CD14-positive monocyte (primary cell): ENCODE measurements at regions not wholly inside any gene's neighbourhood (a gene's known extent, or its start where the extent isn't known, plus 50 kb on each side); places are given as distances from the start of the nearest gene placed in this dataset.

ENCODE experiments used
- DNase-seq, 3 donors: peaks; one replicate each; pipeline ENCODE4 v3.0.0-alpha.2; 2011 to 2022
- H2AFZ ChIP-seq: 2 replicates; pipeline ENCODE4 v1.6.0; 2012; ENCODE audit warnings: mild to moderate bottlenecking, low read depth, low read length, inconsistent platforms; ENCODE audit not compliant: insufficient read depth, poor library complexity, severe bottlenecking
- H3K27ac ChIP-seq, 2 donors: 1 replicate in 1 of 2; 2 replicates in 1 of 2; pipeline ENCODE4 v1.5.1; 2012 to 2013; ENCODE audit warnings: low read length in 2 of 2, control low read depth in 1 of 2, inconsistent platforms in 1 of 2, low read depth in 1 of 2, mild to moderate bottlenecking in 1 of 2
- H3K27me3 ChIP-seq, 2 donors: one replicate each; pipeline versions ENCODE4 v1.6.0 to v1.6.1; 2011 to 2013; ENCODE audit warnings: low read length in 2 of 2; ENCODE audit not compliant: control insufficient read depth in 2 of 2, insufficient read depth in 2 of 2
- H3K36me3 ChIP-seq, 2 donors: replicated peaks in 1 of 2; 1 replicate in 1 of 2; 2 replicates in 1 of 2; pipeline versions ENCODE4 v1.5.1 to v1.6.1; 2012 to 2013; ENCODE audit warnings: low read length in 2 of 2, control low read depth in 1 of 2, inconsistent platforms in 1 of 2, mild to moderate bottlenecking in 1 of 2; ENCODE audit not compliant: insufficient read depth in 2 of 2, control insufficient read depth in 1 of 2
- H3K4me1 ChIP-seq, 2 donors: 1 replicate in 1 of 2; 2 replicates in 1 of 2; pipeline versions ENCODE4 v1.5.1 to v1.6.1; 2012 to 2013; ENCODE audit warnings: low read length in 2 of 2, control low read depth in 1 of 2, inconsistent platforms in 1 of 2, mild to moderate bottlenecking in 1 of 2, moderate library complexity in 1 of 2; ENCODE audit not compliant: insufficient read depth in 2 of 2, control insufficient read depth in 1 of 2
- H3K4me2 ChIP-seq: replicated peaks from 2 replicates; pipeline ENCODE3; 2012; ENCODE audit warnings: low read length, moderate library complexity, mild to moderate bottlenecking; ENCODE audit not compliant: poor library complexity, severe bottlenecking; ENCODE audit errors: extremely low read depth
- H3K4me3 ChIP-seq, 3 experiments: fragments of 200-600 bp in 1 of 3; sonication (generic) in 1 of 3; replicated peaks in 1 of 3; 1 replicate in 2 of 3; 2 replicates in 1 of 3; pipeline ENCODE4 v1.5.1; 2011 to 2013; ENCODE audit warnings: low read length in 3 of 3, mild to moderate bottlenecking in 3 of 3, control low read depth in 2 of 3, low read depth in 2 of 3, inconsistent platforms in 1 of 3, moderate library complexity in 1 of 3
- H3K79me2 ChIP-seq: 2 replicates; pipeline ENCODE4 v1.6.0; 2012; ENCODE audit warnings: mild to moderate bottlenecking, control low read depth, inconsistent platforms, low read length, moderate library complexity; ENCODE audit not compliant: insufficient read depth
- H3K9ac ChIP-seq: 2 replicates; pipeline ENCODE4 v1.6.0; 2017; ENCODE audit warnings: low read length, mild to moderate bottlenecking; ENCODE audit not compliant: insufficient read depth, poor library complexity, severe bottlenecking
- H3K9me3 ChIP-seq, 2 donors: replicated peaks in 1 of 2; 1 replicate in 1 of 2; 2 replicates in 1 of 2; pipeline versions ENCODE4 v1.5.1 to v1.6.1; 2012 to 2013; ENCODE audit warnings: low read length in 2 of 2, control low read depth in 1 of 2; ENCODE audit not compliant: control insufficient read depth in 1 of 2, insufficient read depth in 1 of 2
- H4K20me1 ChIP-seq: 2 replicates; pipeline ENCODE4 v1.6.0; 2012; ENCODE audit warnings: mild to moderate bottlenecking, low read length, control low read depth, moderate library complexity; ENCODE audit not compliant: insufficient read depth
- H3K27ac Mint-ChIP-seq, 7 donors: one replicate each; pipeline ENCODE4 v1.8.0; 2020; ENCODE audit warnings: mild to moderate bottlenecking in 7 of 7, mixed read lengths in 7 of 7, moderate library complexity in 6 of 7, inconsistent platforms in 2 of 7
- H3K27me3 Mint-ChIP-seq, 3 donors: one replicate each; pipeline ENCODE4 v1.8.0; 2021 to 2022; ENCODE audit warnings: low read depth in 3 of 3, mild to moderate bottlenecking in 3 of 3, mixed read lengths in 3 of 3, moderate library complexity in 3 of 3, inconsistent platforms in 1 of 3
- H3K36me3 Mint-ChIP-seq, 2 donors: one replicate each; pipeline ENCODE4 v1.8.0; 2020; ENCODE audit warnings: mixed read lengths in 2 of 2, inconsistent platforms in 1 of 2, mild to moderate bottlenecking in 1 of 2
- H3K4me1 Mint-ChIP-seq: one replicate; pipeline ENCODE4 v1.8.0; 2020; ENCODE audit warnings: mild to moderate bottlenecking, mixed read lengths
- H3K4me3 Mint-ChIP-seq, 2 donors: one replicate each; pipeline ENCODE4 v1.8.0; 2020; ENCODE audit warnings: mild to moderate bottlenecking in 2 of 2, mixed read lengths in 2 of 2, moderate library complexity in 1 of 2
- H3K9me3 Mint-ChIP-seq, 7 donors: one replicate each; pipeline ENCODE4 v1.8.0; 2020 to 2022; ENCODE audit warnings: mixed read lengths in 7 of 7, mild to moderate bottlenecking in 6 of 7, moderate library complexity in 6 of 7, inconsistent platforms in 2 of 7
- CTCF ChIP-seq: fragments of 200-600 bp; IDR thresholded peaks from one replicate; pipeline ENCODE4 v1.8.0; 2022; ENCODE audit warnings: antibody characterized with exemption, mild to moderate bottlenecking
- WGBS: methylation state at CpG from one replicate; pipeline ENCODE4 v1.1.5; 2013; ENCODE audit warnings: missing lambda C conversion rate; ENCODE audit not compliant: insufficient coverage; 5-methylcytosine and 5-hydroxymethylcytosine counted together
- intact Hi-C, 2 donors: fragments of 100-400 bp; cut with micrococcal nuclease; formaldehyde crosslinking; loops; one replicate each; pipeline versions ENCODE4 v1.15.0 to v1.15.1; 2023

- no peaks in the 10 kb centered on the region for H4K20me1 ChIP-seq
- WGBS: no CpG with 5 or more reads among the region's 4 CpGs
- peaks cover 0 to 3% (median 0%) of the 10 kb centered on the region in 3 donors for H3K27me3 Mint-ChIP-seq
- H3K27ac Mint-ChIP-seq: no peak overlapping the region
- H3K4me2 ChIP-seq: no peak overlapping the region
- H3K36me3 Mint-ChIP-seq: no peaks in the 10 kb centered on the region
- intact Hi-C loops: no loop called here
- no peaks in the 10 kb centered on the region for H3K4me1 ChIP-seq
- no peak overlapping the region for H3K27ac ChIP-seq
- H3K36me3 ChIP-seq: no peaks in the 10 kb centered on the region
- no peaks in the 10 kb centered on the region for H3K9me3 ChIP-seq
- H3K4me3 Mint-ChIP-seq: no peak overlapping the region
- no peak for DNase-seq
- no peaks in the 10 kb centered on the region for H3K79me2 ChIP-seq
- no peak overlapping the region for H3K9ac ChIP-seq
- no peak overlapping the region for H2AFZ ChIP-seq
- H3K9me3 Mint-ChIP-seq: peaks cover 0 to 4% (median 0%) of the 10 kb centered on the region in 7 donors
- no peaks in the 10 kb centered on the region for H3K27me3 ChIP-seq
- H3K4me3 ChIP-seq: no peak overlapping the region
- H3K4me1 Mint-ChIP-seq: no peaks in the 10 kb centered on the region
- TF ChIP-seq CTCF: no peak
Measured at GRCh38 chr18:38886861-38887670, 1321.5 kb upstream of the CELF4 start.

GRCh38 chr18:38886235-38886634, 1320.6 kb upstream of the CELF4 start:
- H3K27me3 Mint-ChIP-seq: peaks cover 0 to 3% (median 0%) of the 10 kb centered on the region in 3 donors
- no peaks in the 10 kb centered on the region for H3K9me3 ChIP-seq
- H3K4me1 ChIP-seq: no peaks in the 10 kb centered on the region
- peaks cover 0 to 5% (median 2%) of the 10 kb centered on the region in 7 donors for H3K9me3 Mint-ChIP-seq
- no peak overlapping the region for H3K27ac Mint-ChIP-seq
- H3K4me1 Mint-ChIP-seq: no peaks in the 10 kb centered on the region
- intact Hi-C loops: no loop called here
- H2AFZ ChIP-seq: no peak overlapping the region
- DNase-seq: no peak
- no peaks in the 10 kb centered on the region for H3K36me3 ChIP-seq
- no peak overlapping the region for H3K9ac ChIP-seq
- no peak overlapping the region for H3K4me3 ChIP-seq
- no peak overlapping the region for H3K4me3 Mint-ChIP-seq
- TF ChIP-seq CTCF: no peak
- WGBS: 95% methylated on average over 2 of the region's 2 CpGs
- no peaks in the 10 kb centered on the region for H3K27me3 ChIP-seq
- no peaks in the 10 kb centered on the region for H3K36me3 Mint-ChIP-seq
- no peak overlapping the region for H3K27ac ChIP-seq
- H3K79me2 ChIP-seq: no peaks in the 10 kb centered on the region
- no peaks in the 10 kb centered on the region for H4K20me1 ChIP-seq
- no peak overlapping the region for H3K4me2 ChIP-seq
